Spleen (tissue), 7 donors: ENCODE measurements at regions not wholly inside any gene's neighbourhood (a gene's known extent, or its start where the extent isn't known, plus 50 kb on each side); places are given as distances from the start of the nearest gene placed in this dataset.

ENCODE experiments used
- CTCF ChIP-seq, 11 experiments: fragments of 200-600 bp in 7 of 11; fragments of 450-650 bp in 4 of 11; sonication (generic) in 4 of 11; IDR thresholded peaks in 8 of 11; conservative IDR thresholded peaks in 3 of 11; 1 replicate in 7 of 11; 2 replicates in 4 of 11; pipeline versions ENCODE4 v1.4.0 to v1.8.0; 2016 to 2021; ENCODE audit warnings: antibody characterized with exemption in 11 of 11, inconsistent platforms in 4 of 11, mild to moderate bottlenecking in 1 of 11
- POLR2AphosphoS5 ChIP-seq, 3 donors: sonication (generic); formaldehyde crosslinking; IDR thresholded peaks; one replicate each; pipeline ENCODE4 v1.5.1; 2017; ENCODE audit warnings: antibody characterized with exemption in 3 of 3
- donor health status: DM: no; HTN: no; CAD: no; lungs with moderate emphysema.
- donor health status: DM: no; HTN: no; CAD: no.
- donor health status: DM: no; HTN: no; CAD: no.

- TF ChIP-seq POLR2AphosphoS5 (IDR thresholded peaks at IDR 0.05) (no peak), CTCF (IDR thresholded peaks at IDR 0.05 in 8 of 11, conservative IDR thresholded peaks at IDR 0.05 in 3 of 11) (no peak)
Observed at GRCh38 chr5:105898183-105898582, 1772.6 kb downstream of the EFNA5 start.
